Neural cell (in vitro differentiated cells): ENCODE measurements at regions not wholly inside any gene's neighbourhood (a gene's known extent, or its start where the extent isn't known, plus 50 kb on each side); places are given as distances from the start of the nearest gene placed in this dataset.

Source experiments
- H2AFZ ChIP-seq: fragments of 200-600, 300-800 bp; sonication (generic), shearing (Covaris generic); 2 replicates; pipeline ENCODE4 v1.6.0; 2014; ENCODE audit warnings: low read depth, mild to moderate bottlenecking, antibody characterized with exemption, low read length, moderate library complexity
- H3F3A ChIP-seq: fragments of 200-600 bp; shearing (Covaris generic); 2 replicates; pipeline ENCODE4 v1.6.1; 2016; ENCODE audit warnings: mild to moderate bottlenecking, moderate library complexity, mixed read lengths, antibody characterized with exemption, low read length; ENCODE audit not compliant: insufficient read depth, poor library complexity, severe bottlenecking
- H3K27ac ChIP-seq: fragments of 200-600, 300-800 bp; sonication (generic), shearing (Covaris generic); 2 replicates; pipeline ENCODE4 v1.5.1; 2014; ENCODE audit warnings: mild to moderate bottlenecking, low read length, moderate library complexity
- H3K27me3 ChIP-seq: fragments of 300-800, 200-600 bp; sonication (generic), shearing (Covaris generic); 2 replicates; pipeline ENCODE4 v1.6.0; 2014; ENCODE audit warnings: mild to moderate bottlenecking, low read depth, low read length, moderate library complexity; ENCODE audit not compliant: insufficient read depth
- H3K36me3 ChIP-seq: fragments of 300-800, 200-600 bp; sonication (generic), shearing (Covaris generic); 2 replicates; pipeline ENCODE4 v1.5.1; 2014; ENCODE audit warnings: mild to moderate bottlenecking, antibody characterized with exemption, low read length, moderate library complexity; ENCODE audit not compliant: insufficient read depth
- H3K4me2 ChIP-seq: fragments of 300-800, 200-600 bp; sonication (generic), shearing (Covaris generic); 2 replicates; pipeline ENCODE4 v1.6.0; 2014; ENCODE audit warnings: mild to moderate bottlenecking, low read length
- H3K4me3 ChIP-seq: fragments of 300-800, 200-600 bp; sonication (generic), shearing (Covaris generic); 2 replicates; pipeline ENCODE4 v1.5.1; 2014; ENCODE audit warnings: mild to moderate bottlenecking, low read length, moderate library complexity
- H3K79me2 ChIP-seq: fragments of 200-600 bp; shearing (Covaris generic); replicated peaks from 2 replicates; pipeline ENCODE4 v1.6.0; 2014; ENCODE audit warnings: mild to moderate bottlenecking, low read length, moderate library complexity; ENCODE audit not compliant: insufficient read depth
- H3K9ac ChIP-seq: fragments of 300-800, 200-600 bp; sonication (generic), shearing (Covaris generic); 2 replicates; pipeline ENCODE4 v1.6.1; 2016; ENCODE audit warnings: mild to moderate bottlenecking, low read length, mixed read lengths
- H3K9me2 ChIP-seq: fragments of 200-600 bp; shearing (Covaris generic); 2 replicates; pipeline ENCODE4 v1.6.1; 2016; ENCODE audit warnings: mild to moderate bottlenecking, low read length, mixed read lengths; ENCODE audit not compliant: insufficient read depth
- H3K9me3 ChIP-seq: fragments of 200-600, 300-800 bp; sonication (generic), shearing (Covaris generic); 2 replicates; pipeline ENCODE4 v1.6.1; 2016; ENCODE audit warnings: mild to moderate bottlenecking, mixed run types, low read length, moderate library complexity, mixed read lengths
- H4K20me1 ChIP-seq: fragments of 200-600 bp; shearing (Covaris generic); 2 replicates; pipeline ENCODE4 v1.6.1; 2016; ENCODE audit warnings: mild to moderate bottlenecking, mixed run types; ENCODE audit not compliant: insufficient read depth
- MXI1 ChIP-seq: fragments of 450-650 bp; conservative IDR thresholded peaks from 2 replicates; pipeline ENCODE4 v1.6.1; 2014; ENCODE audit warnings: antibody characterized with exemption, mild to moderate bottlenecking; ENCODE audit not compliant: poor library complexity, severe bottlenecking
- POLR2AphosphoS5 ChIP-seq: IDR thresholded peaks from 2 replicates; pipeline ENCODE4 v1.6.1; 2012
- RAD21 ChIP-seq: fragments of 450-650 bp; conservative IDR thresholded peaks from 2 replicates; pipeline ENCODE4 v1.6.1; 2014; ENCODE audit warnings: antibody characterized with exemption, mild to moderate bottlenecking, moderate library complexity
- SMC3 ChIP-seq: fragments of 450-650 bp; conservative IDR thresholded peaks from 2 replicates; pipeline ENCODE4 v1.6.1; 2014; ENCODE audit warnings: antibody characterized with exemption, mild to moderate bottlenecking, moderate library complexity; ENCODE audit not compliant: poor library complexity
- TAF1 ChIP-seq: IDR thresholded peaks from 2 replicates; pipeline ENCODE4 v1.6.1; 2012; ENCODE audit warnings: low read depth
- TF ChIP-seq, protein P1 (sequence below): IDR thresholded peaks from 2 replicates; pipeline ENCODE4 v1.6.1; 2012; ENCODE audit warnings: borderline replicate concordance
- TF ChIP-seq, protein P2 (sequence below): fragments of 450-650 bp; IDR thresholded peaks from 2 replicates; pipeline ENCODE4 v1.5.1; 2014; ENCODE audit warnings: antibody characterized with exemption, mild to moderate bottlenecking, moderate library complexity; ENCODE audit not compliant: poor library complexity, severe bottlenecking

DNA sequence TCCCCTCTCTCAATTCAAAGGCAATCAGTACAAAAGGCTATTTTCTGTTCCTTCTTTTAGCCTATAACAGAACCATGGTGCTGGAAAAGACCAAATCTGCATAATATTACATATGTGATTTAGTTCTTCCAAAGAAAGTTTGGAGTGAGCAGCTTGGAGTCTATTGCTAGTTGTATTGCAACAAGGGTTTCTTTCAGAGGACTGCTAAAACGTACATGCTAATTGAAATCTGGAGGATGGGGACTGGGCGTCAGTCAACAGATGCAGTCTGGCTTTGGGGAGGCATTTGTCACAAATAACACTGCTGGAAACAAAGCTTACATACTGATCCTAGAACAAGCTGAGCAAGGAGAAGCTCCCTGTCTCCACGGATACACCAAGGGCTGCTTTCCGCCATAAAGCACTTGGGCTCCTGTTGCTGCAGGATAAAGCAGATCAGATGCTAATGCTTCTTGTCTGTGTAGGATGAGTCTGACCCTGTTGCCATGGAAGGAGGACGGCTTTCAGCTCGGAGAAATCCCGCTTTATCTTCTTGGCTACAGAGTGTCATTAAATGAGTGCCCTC, 883.5 kb downstream of the SORCS1 start:
- H3K4me3 ChIP-seq = no peak overlapping the region
- TF ChIP-seq MXI1 = no peak
- no peak for TF ChIP-seq RAD21
- no peak for TF ChIP-seq SMC3
- TF ChIP-seq, protein P1, sequence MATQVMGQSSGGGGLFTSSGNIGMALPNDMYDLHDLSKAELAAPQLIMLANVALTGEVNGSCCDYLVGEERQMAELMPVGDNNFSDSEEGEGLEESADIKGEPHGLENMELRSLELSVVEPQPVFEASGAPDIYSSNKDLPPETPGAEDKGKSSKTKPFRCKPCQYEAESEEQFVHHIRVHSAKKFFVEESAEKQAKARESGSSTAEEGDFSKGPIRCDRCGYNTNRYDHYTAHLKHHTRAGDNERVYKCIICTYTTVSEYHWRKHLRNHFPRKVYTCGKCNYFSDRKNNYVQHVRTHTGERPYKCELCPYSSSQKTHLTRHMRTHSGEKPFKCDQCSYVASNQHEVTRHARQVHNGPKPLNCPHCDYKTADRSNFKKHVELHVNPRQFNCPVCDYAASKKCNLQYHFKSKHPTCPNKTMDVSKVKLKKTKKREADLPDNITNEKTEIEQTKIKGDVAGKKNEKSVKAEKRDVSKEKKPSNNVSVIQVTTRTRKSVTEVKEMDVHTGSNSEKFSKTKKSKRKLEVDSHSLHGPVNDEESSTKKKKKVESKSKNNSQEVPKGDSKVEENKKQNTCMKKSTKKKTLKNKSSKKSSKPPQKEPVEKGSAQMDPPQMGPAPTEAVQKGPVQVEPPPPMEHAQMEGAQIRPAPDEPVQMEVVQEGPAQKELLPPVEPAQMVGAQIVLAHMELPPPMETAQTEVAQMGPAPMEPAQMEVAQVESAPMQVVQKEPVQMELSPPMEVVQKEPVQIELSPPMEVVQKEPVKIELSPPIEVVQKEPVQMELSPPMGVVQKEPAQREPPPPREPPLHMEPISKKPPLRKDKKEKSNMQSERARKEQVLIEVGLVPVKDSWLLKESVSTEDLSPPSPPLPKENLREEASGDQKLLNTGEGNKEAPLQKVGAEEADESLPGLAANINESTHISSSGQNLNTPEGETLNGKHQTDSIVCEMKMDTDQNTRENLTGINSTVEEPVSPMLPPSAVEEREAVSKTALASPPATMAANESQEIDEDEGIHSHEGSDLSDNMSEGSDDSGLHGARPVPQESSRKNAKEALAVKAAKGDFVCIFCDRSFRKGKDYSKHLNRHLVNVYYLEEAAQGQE = no peak
- no peak overlapping the region for H3K9ac ChIP-seq
- H3K4me2 ChIP-seq = no peak overlapping the region
- H4K20me1 ChIP-seq = no peaks in the 10 kb centered on the region
- no peaks in the 10 kb centered on the region for H3K27me3 ChIP-seq
- no peak overlapping the region for H3K27ac ChIP-seq
- H3K79me2 ChIP-seq = no peaks in the 10 kb centered on the region
- no peaks in the 10 kb centered on the region for H3F3A ChIP-seq
- no peaks in the 10 kb centered on the region for H3K36me3 ChIP-seq
- H2AFZ ChIP-seq = no peak overlapping the region
- no peaks in the 10 kb centered on the region for H3K9me3 ChIP-seq
- H3K9me2 ChIP-seq = no peaks in the 10 kb centered on the region

DNA sequence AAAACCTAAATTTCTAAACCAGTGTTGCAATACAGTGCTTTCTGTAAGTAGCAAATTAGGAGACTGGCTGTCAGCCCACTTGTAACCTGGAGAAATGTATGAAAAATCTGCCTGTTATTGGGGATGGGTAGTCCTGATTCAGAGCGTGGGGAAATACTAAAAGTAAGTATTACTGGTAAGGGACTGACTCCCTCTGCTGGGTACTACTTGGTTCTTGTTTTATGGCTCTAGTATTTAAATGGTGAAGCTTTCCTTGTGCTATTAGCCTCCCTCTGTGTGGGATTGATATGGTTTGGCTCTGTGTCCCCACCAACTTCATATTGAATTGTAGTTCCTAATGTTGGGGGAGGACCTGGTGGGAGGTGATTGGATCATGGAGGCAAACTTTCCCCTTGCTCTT, 886.1 kb downstream of the SORCS1 start:
- no peak for TF ChIP-seq POLR2AphosphoS5
- TF ChIP-seq, protein P2, sequence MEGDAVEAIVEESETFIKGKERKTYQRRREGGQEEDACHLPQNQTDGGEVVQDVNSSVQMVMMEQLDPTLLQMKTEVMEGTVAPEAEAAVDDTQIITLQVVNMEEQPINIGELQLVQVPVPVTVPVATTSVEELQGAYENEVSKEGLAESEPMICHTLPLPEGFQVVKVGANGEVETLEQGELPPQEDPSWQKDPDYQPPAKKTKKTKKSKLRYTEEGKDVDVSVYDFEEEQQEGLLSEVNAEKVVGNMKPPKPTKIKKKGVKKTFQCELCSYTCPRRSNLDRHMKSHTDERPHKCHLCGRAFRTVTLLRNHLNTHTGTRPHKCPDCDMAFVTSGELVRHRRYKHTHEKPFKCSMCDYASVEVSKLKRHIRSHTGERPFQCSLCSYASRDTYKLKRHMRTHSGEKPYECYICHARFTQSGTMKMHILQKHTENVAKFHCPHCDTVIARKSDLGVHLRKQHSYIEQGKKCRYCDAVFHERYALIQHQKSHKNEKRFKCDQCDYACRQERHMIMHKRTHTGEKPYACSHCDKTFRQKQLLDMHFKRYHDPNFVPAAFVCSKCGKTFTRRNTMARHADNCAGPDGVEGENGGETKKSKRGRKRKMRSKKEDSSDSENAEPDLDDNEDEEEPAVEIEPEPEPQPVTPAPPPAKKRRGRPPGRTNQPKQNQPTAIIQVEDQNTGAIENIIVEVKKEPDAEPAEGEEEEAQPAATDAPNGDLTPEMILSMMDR = peak; percentile 8

DNA sequence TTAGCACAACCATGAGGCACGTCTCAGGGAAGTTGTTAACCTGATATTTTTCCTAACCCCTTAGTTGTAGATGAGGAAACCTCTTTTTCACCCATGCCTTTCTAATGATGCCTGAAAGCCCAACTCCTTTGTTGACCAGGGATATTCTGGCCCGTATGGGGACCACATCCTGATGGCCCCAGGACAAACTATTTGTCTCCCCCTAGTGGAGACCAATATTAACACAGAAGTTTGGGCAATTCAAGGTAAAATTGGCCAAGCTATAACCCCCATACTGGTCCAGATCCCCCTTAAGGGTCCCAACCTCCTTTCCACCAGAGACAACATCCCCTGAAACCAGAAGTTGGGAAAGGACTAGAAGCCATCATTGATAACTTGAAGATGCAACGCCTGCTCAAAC, 893.3 kb downstream of the SORCS1 start:
- no peaks in the 10 kb centered on the region for H3K27me3 ChIP-seq
- H3K79me2 ChIP-seq = no peaks in the 10 kb centered on the region

More for the DNA sequence above, 886.1 kb downstream of the SORCS1 start:
- Histone ChIP-seq H3F3A (no peaks in the 10 kb centered on the region), H3K4me2 (no peak overlapping the region), H3K9me3 (no peaks in the 10 kb centered on the region), H3K79me2 (no peaks in the 10 kb centered on the region), H3K36me3 (no peaks in the 10 kb centered on the region), H3K9ac (no peak overlapping the region), H4K20me1 (no peaks in the 10 kb centered on the region), H3K27me3 (no peaks in the 10 kb centered on the region), H3K27ac (no peak overlapping the region), H3K4me3 (no peak overlapping the region), H3K9me2 (no peaks in the 10 kb centered on the region), H2AFZ (no peak overlapping the region)

More for the DNA sequence above, 893.3 kb downstream of the SORCS1 start:
- H4K20me1 ChIP-seq = no peaks in the 10 kb centered on the region
- no peaks in the 10 kb centered on the region for H3K9me3 ChIP-seq
- H3K4me2 ChIP-seq = no peak overlapping the region
- H2AFZ ChIP-seq = no peak overlapping the region
- no peak overlapping the region for H3K9ac ChIP-seq
- no peaks in the 10 kb centered on the region for H3K36me3 ChIP-seq
- no peaks in the 10 kb centered on the region for H3F3A ChIP-seq
- TF ChIP-seq SMC3 = no peak
- TF ChIP-seq, protein P2 = no peak
- no peak for TF ChIP-seq TAF1
- TF ChIP-seq MXI1 = no peak
- no peak overlapping the region for H3K27ac ChIP-seq
- H3K9me2 ChIP-seq = no peaks in the 10 kb centered on the region
- H3K4me3 ChIP-seq = no peak overlapping the region
